ENCODE measurements at regions not wholly inside any gene's neighbourhood (a gene's known extent, or its start where the extent isn't known, plus 50 kb on each side); places are given as distances from the start of the nearest gene placed in this dataset.

DNA sequence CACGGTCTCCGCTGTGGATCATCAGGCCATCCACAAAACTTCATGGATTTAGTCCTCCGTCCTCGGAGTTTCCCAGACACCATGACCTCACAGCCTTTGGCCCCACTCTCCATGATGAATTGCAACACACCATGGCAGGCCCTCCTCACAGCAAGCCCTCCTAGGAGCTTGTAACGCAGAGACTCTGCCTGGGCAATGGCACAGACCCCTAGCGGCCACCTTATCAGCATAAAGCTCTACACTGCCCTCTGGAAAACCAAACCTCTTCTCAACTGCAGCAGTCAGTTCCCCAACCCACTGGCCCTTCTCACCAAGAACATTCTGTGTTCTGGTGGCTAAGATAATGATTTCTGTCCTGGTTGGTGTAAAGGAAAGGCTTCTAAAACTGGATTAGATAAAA, 238.4 kb upstream of the USP15 start:
- Histone ChIP-seq H3K4me1 (ENCODE audit: control insufficient read depth in 4 of 4, insufficient read depth in 4 of 4, low read length in 3 of 4) (no peaks in the 10 kb centered on the region), H3K27ac (ENCODE audit: low read depth in 1 of 2, low read length in 2 of 2) (no peak overlapping the region), H3K36me3 (ENCODE audit: control insufficient read depth in 4 of 4, insufficient read depth in 3 of 4, low read depth in 1 of 4, low read length in 3 of 4) (no peaks in the 10 kb centered on the region), H3K4me3 (ENCODE audit: low read depth in 1 of 3, low read length in 3 of 3) (no peak overlapping the region), H3K27me3 (ENCODE audit: control insufficient read depth in 4 of 4, insufficient read depth in 4 of 4, low read length in 3 of 4) (no peaks in the 10 kb centered on the region), H3K9me3 (ENCODE audit: control insufficient read depth in 4 of 4, low read length in 3 of 4) (no peaks in the 10 kb centered on the region), H3K9ac (ENCODE audit: low read depth in 1 of 2, low read length in 2 of 2) (no peak overlapping the region)
- 91% methylated on average over 6 of the region's 6 CpGs for WGBS
- TF ChIP-seq JUND (IDR thresholded peaks at IDR 0.05) (no peak), HNF4G (IDR thresholded peaks at IDR 0.05) (no peak), FOXA2 (IDR thresholded peaks at IDR 0.05) (no peak), RAD21 (IDR thresholded peaks at IDR 0.05) (no peak)
- no peak for DNase-seq (ENCODE audit: low spot score)

DNA sequence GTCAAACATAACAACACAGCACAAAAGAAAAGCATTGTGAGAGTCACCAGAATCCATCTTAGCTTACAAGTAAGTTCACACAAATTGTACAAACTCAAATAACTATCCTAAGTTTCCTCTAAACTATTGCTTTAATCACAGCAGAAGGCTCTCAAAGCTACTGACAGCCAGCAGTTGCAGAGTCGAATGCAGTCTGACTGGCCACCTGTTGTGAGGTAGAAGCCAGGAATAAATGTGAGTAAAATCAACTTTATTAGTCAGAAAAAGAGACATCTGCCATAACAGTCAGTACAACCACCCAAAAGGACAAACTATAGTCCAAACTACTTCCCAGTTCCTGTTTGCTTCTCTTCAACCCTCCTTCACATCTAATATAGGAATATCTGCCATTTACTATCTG, 231.7 kb upstream of the USP15 start:
- no peaks in the 10 kb centered on the region for H3K27me3 ChIP-seq (ENCODE audit: control insufficient read depth in 4 of 4, insufficient read depth in 4 of 4, low read length in 3 of 4)
- H3K27ac ChIP-seq (ENCODE audit: low read depth in 1 of 2, low read length in 2 of 2): no peak overlapping the region
- no peak overlapping the region for H3K9ac ChIP-seq (ENCODE audit: low read depth in 1 of 2, low read length in 2 of 2)
- H3K36me3 ChIP-seq (ENCODE audit: control insufficient read depth in 4 of 4, insufficient read depth in 3 of 4, low read depth in 1 of 4, low read length in 3 of 4): no peaks in the 10 kb centered on the region
- H3K4me1 ChIP-seq (ENCODE audit: control insufficient read depth in 4 of 4, insufficient read depth in 4 of 4, low read length in 3 of 4): no peaks in the 10 kb centered on the region
- H3K4me3 ChIP-seq (ENCODE audit: low read depth in 1 of 3, low read length in 3 of 3): no peak overlapping the region
- WGBS: 67% methylated on average over 1 of the region's 1 CpG
- no peaks in the 10 kb centered on the region for H3K9me3 ChIP-seq (ENCODE audit: control insufficient read depth in 4 of 4, low read length in 3 of 4)
- TF ChIP-seq NR2F2 (IDR thresholded peaks at IDR 0.05): no peak
- no peak for TF ChIP-seq RXRA (IDR thresholded peaks at IDR 0.05)
- no peak for TF ChIP-seq SP1 (IDR thresholded peaks at IDR 0.05)
- TF ChIP-seq, protein P1, sequence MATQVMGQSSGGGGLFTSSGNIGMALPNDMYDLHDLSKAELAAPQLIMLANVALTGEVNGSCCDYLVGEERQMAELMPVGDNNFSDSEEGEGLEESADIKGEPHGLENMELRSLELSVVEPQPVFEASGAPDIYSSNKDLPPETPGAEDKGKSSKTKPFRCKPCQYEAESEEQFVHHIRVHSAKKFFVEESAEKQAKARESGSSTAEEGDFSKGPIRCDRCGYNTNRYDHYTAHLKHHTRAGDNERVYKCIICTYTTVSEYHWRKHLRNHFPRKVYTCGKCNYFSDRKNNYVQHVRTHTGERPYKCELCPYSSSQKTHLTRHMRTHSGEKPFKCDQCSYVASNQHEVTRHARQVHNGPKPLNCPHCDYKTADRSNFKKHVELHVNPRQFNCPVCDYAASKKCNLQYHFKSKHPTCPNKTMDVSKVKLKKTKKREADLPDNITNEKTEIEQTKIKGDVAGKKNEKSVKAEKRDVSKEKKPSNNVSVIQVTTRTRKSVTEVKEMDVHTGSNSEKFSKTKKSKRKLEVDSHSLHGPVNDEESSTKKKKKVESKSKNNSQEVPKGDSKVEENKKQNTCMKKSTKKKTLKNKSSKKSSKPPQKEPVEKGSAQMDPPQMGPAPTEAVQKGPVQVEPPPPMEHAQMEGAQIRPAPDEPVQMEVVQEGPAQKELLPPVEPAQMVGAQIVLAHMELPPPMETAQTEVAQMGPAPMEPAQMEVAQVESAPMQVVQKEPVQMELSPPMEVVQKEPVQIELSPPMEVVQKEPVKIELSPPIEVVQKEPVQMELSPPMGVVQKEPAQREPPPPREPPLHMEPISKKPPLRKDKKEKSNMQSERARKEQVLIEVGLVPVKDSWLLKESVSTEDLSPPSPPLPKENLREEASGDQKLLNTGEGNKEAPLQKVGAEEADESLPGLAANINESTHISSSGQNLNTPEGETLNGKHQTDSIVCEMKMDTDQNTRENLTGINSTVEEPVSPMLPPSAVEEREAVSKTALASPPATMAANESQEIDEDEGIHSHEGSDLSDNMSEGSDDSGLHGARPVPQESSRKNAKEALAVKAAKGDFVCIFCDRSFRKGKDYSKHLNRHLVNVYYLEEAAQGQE (IDR thresholded peaks at IDR 0.05): no peak
- TF ChIP-seq, protein P2, sequence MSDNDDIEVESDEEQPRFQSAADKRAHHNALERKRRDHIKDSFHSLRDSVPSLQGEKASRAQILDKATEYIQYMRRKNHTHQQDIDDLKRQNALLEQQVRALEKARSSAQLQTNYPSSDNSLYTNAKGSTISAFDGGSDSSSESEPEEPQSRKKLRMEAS (IDR thresholded peaks at IDR 0.05): no peak
- TF ChIP-seq HNF4A (conservative IDR thresholded peaks at IDR 0.05): no peak
- TF ChIP-seq CTCF (IDR thresholded peaks at IDR 0.05; ENCODE audit: low read depth, low read length, missing input control): no peak
- no peak for TF ChIP-seq JUND (IDR thresholded peaks at IDR 0.05)
- TF ChIP-seq GABPA (IDR thresholded peaks at IDR 0.05 in 1 of 2, conservative IDR thresholded peaks at IDR 0.05 in 1 of 2): no peak
- TF ChIP-seq HNF4G (IDR thresholded peaks at IDR 0.05): no peak
- no peak for DNase-seq (ENCODE audit: low spot score)

DNA sequence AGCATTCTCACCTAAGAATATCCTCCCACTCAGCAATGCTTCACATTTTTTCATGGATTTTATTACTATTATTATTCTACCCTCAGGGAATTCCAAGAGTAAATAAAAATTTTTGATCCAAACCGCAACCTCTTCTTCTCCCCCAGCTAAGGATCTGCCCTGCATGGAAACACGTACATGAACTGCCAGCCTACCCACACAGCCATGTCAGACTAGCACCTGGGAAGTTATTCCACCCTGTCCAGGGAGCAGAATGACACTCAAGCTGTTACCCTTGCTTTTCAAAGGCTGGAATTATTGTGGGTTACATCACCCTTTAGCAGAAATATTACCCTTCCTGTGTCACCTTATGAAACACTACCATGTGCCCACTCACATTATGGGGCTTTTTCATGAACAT, 227.3 kb upstream of the USP15 start:
- no peaks in the 10 kb centered on the region for H3K27me3 ChIP-seq (ENCODE audit: control insufficient read depth in 4 of 4, insufficient read depth in 4 of 4, low read length in 3 of 4)
- DNase-seq (ENCODE audit: low spot score): no peak
- 81% methylated on average over 2 of the region's 2 CpGs for WGBS
- H3K27ac ChIP-seq (ENCODE audit: low read depth in 1 of 2, low read length in 2 of 2): no peak overlapping the region
- no peak overlapping the region for H3K4me3 ChIP-seq (ENCODE audit: low read depth in 1 of 3, low read length in 3 of 3)
- no peaks in the 10 kb centered on the region for H3K4me1 ChIP-seq (ENCODE audit: control insufficient read depth in 4 of 4, insufficient read depth in 4 of 4, low read length in 3 of 4)
- H3K9ac ChIP-seq (ENCODE audit: low read depth in 1 of 2, low read length in 2 of 2): no peak overlapping the region
- H3K9me3 ChIP-seq (ENCODE audit: control insufficient read depth in 4 of 4, low read length in 3 of 4): no peaks in the 10 kb centered on the region
- H3K36me3 ChIP-seq (ENCODE audit: control insufficient read depth in 4 of 4, insufficient read depth in 3 of 4, low read depth in 1 of 4, low read length in 3 of 4): no peaks in the 10 kb centered on the region
- TF ChIP-seq, protein P3, sequence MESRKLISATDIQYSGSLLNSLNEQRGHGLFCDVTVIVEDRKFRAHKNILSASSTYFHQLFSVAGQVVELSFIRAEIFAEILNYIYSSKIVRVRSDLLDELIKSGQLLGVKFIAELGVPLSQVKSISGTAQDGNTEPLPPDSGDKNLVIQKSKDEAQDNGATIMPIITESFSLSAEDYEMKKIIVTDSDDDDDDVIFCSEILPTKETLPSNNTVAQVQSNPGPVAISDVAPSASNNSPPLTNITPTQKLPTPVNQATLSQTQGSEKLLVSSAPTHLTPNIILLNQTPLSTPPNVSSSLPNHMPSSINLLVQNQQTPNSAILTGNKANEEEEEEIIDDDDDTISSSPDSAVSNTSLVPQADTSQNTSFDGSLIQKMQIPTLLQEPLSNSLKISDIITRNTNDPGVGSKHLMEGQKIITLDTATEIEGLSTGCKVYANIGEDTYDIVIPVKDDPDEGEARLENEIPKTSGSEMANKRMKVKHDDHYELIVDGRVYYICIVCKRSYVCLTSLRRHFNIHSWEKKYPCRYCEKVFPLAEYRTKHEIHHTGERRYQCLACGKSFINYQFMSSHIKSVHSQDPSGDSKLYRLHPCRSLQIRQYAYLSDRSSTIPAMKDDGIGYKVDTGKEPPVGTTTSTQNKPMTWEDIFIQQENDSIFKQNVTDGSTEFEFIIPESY (IDR thresholded peaks at IDR 0.05): no peak
- TF ChIP-seq FOXA1 (IDR thresholded peaks at IDR 0.05) (no peak), FOXA2 (IDR thresholded peaks at IDR 0.05) (no peak), RAD21 (IDR thresholded peaks at IDR 0.05) (no peak), HNF4A (conservative IDR thresholded peaks at IDR 0.05) (no peak), JUND (IDR thresholded peaks at IDR 0.05) (no peak), HNF4G (IDR thresholded peaks at IDR 0.05) (no peak), RXRA (IDR thresholded peaks at IDR 0.05) (no peak), ATF3 (IDR thresholded peaks at IDR 0.05) (no peak), NR2F2 (IDR thresholded peaks at IDR 0.05) (no peak), GABPA (IDR thresholded peaks at IDR 0.05 in 1 of 2, conservative IDR thresholded peaks at IDR 0.05 in 1 of 2) (no peak), SP1 (IDR thresholded peaks at IDR 0.05) (no peak)
- TF ChIP-seq, protein P2 (IDR thresholded peaks at IDR 0.05): no peak
- TF ChIP-seq, protein P1 (IDR thresholded peaks at IDR 0.05): no peak
